ENCODE measurements at regions not wholly inside any gene's neighbourhood (a gene's known extent, or its start where the extent isn't known, plus 50 kb on each side); places are given as distances from the start of the nearest gene placed in this dataset.

DNA sequence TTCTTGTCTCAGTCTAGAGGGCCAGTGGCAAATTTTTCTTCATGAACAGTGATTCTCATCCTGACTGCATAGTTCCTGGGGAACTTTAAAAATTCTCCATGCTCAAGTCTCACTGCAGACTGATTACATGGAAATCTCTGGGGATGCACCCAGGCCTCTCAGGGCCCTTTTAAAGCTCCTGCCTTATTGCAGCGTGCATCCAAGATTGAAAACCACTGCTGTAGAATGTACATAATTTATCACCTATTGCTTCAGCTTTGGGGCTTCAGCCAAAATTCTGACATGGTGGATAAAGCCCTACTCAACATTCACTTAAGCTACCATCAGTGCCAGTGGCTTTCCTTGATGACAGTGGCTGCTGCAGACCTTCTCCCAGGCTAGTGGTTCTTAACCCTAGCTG is 143.8 kb downstream of the BTBD3 start:
- Histone ChIP-seq H2AFZ (no peak overlapping the region), H3K9ac (no peak overlapping the region), H3K9me3 (ENCODE audit: control insufficient read depth, low read length) (no peaks in the 10 kb centered on the region), H3K27ac (no peak overlapping the region), H3K4me3 (ENCODE audit: low read depth, low read length) (no peak overlapping the region), H3K27me3 (ENCODE audit: control insufficient read depth, insufficient read depth, low read length) (no peaks in the 10 kb centered on the region), H3K79me2 (no peaks in the 10 kb centered on the region), H3K36me3 (ENCODE audit: control insufficient read depth, insufficient read depth, low read length) (no peaks in the 10 kb centered on the region), H3K4me1 (no peaks in the 10 kb centered on the region), H3K4me2 (ENCODE audit: low read length) (no peak overlapping the region)
- TF ChIP-seq, protein P1, sequence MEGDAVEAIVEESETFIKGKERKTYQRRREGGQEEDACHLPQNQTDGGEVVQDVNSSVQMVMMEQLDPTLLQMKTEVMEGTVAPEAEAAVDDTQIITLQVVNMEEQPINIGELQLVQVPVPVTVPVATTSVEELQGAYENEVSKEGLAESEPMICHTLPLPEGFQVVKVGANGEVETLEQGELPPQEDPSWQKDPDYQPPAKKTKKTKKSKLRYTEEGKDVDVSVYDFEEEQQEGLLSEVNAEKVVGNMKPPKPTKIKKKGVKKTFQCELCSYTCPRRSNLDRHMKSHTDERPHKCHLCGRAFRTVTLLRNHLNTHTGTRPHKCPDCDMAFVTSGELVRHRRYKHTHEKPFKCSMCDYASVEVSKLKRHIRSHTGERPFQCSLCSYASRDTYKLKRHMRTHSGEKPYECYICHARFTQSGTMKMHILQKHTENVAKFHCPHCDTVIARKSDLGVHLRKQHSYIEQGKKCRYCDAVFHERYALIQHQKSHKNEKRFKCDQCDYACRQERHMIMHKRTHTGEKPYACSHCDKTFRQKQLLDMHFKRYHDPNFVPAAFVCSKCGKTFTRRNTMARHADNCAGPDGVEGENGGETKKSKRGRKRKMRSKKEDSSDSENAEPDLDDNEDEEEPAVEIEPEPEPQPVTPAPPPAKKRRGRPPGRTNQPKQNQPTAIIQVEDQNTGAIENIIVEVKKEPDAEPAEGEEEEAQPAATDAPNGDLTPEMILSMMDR (IDR thresholded peaks at IDR 0.05) = no peak

DNA sequence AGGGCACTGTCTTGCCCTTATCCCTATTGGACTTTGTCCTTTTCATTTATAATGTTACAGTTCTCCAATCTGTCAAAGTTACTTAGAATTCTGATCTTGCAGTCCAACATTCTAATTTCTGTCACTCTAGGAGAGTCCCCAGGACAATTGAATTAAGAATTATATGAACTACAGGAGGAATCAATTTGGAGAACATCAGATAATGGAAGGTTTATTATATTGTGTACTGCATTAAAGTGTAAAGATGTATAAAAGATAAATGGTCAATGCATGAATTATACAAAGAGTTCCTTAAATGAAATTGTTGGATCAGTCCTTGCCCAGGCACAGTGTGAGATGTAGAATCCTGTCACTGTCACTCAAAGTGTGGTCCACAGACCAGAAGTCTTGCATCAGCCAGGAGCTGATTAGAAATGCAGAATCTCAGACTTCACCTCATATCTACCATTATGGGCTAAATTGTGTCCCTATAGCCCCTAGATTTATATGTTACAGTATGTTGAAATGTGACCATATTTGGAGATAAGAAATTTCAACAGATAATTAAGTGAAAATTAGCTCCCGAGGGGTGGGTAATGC is 145.5 kb downstream of the BTBD3 start:
- Histone ChIP-seq H3K27ac (no peak overlapping the region), H3K27me3 (ENCODE audit: control insufficient read depth, insufficient read depth, low read length) (no peaks in the 10 kb centered on the region)
- TF ChIP-seq, protein P1 (IDR thresholded peaks at IDR 0.05) = no peak

DNA sequence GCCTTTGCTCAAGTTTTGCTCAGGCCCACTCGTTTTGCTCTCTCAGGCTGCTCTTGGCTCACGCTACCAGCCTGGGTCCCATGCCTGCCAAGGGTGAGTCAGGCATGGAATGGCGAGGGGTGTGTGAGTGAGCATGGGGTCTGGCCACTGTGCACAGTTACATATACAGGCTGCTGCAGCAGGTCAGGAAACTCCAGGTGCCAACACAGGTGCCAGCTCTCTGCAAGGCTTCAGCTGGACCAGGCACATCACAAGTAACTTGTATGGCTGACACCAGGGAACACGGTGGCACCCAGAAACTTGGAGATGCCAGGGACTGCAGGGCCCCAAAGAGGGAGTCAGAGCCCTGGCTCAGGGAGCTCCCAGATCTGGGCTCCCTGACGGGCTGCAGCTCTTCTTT is 146.8 kb downstream of the BTBD3 start:
- H2AFZ ChIP-seq = no peak overlapping the region
- H3K79me2 ChIP-seq = no peaks in the 10 kb centered on the region
- H3K36me3 ChIP-seq (ENCODE audit: control insufficient read depth, insufficient read depth, low read length) = no peaks in the 10 kb centered on the region
- H3K4me2 ChIP-seq (ENCODE audit: low read length) = no peak overlapping the region
- no peak overlapping the region for H3K27ac ChIP-seq
- no peak overlapping the region for H3K4me3 ChIP-seq (ENCODE audit: low read depth, low read length)
- H3K27me3 ChIP-seq (ENCODE audit: control insufficient read depth, insufficient read depth, low read length) = no peaks in the 10 kb centered on the region
- TF ChIP-seq, protein P1 (IDR thresholded peaks at IDR 0.05) = no peak
- no peak overlapping the region for H3K9ac ChIP-seq
- no peaks in the 10 kb centered on the region for H3K4me1 ChIP-seq
- no peaks in the 10 kb centered on the region for H3K9me3 ChIP-seq (ENCODE audit: control insufficient read depth, low read length)

More for the DNA sequence above, 145.5 kb downstream of the BTBD3 start:
- Histone ChIP-seq H3K4me3 (ENCODE audit: low read depth, low read length) (no peak overlapping the region), H3K79me2 (no peaks in the 10 kb centered on the region), H3K36me3 (ENCODE audit: control insufficient read depth, insufficient read depth, low read length) (no peaks in the 10 kb centered on the region), H3K9ac (no peak overlapping the region), H2AFZ (no peak overlapping the region), H3K4me2 (ENCODE audit: low read length) (no peak overlapping the region), H3K4me1 (no peaks in the 10 kb centered on the region), H3K9me3 (ENCODE audit: control insufficient read depth, low read length) (no peaks in the 10 kb centered on the region)

DNA sequence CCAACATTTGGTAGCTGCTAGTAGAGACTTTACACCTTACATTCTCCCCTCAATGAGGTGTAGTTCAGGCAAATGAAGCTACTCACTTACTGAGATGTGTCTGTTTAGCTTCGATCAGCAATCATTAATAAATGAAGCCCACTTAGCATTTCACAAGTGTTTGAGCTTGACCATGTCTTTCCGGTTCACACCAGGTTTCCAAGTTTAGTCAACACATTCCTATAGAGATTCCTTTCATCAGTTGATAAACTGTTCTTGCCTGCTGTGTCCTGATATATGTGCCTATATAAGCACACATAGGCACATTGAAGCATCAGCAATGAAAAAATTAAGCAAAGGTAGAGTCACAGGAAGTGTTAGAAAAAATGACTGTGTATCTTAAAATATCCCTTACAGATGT is 150.0 kb downstream of the BTBD3 start:
- H3K4me1 ChIP-seq = no peaks in the 10 kb centered on the region
- no peak overlapping the region for H2AFZ ChIP-seq
- no peaks in the 10 kb centered on the region for H3K9me3 ChIP-seq (ENCODE audit: control insufficient read depth, low read length)
- H3K27ac ChIP-seq = no peak overlapping the region
- no peaks in the 10 kb centered on the region for H3K27me3 ChIP-seq (ENCODE audit: control insufficient read depth, insufficient read depth, low read length)
- H3K36me3 ChIP-seq (ENCODE audit: control insufficient read depth, insufficient read depth, low read length) = no peaks in the 10 kb centered on the region
- H3K4me2 ChIP-seq (ENCODE audit: low read length) = no peak overlapping the region
- H3K4me3 ChIP-seq (ENCODE audit: low read depth, low read length) = no peak overlapping the region
- TF ChIP-seq, protein P1 (IDR thresholded peaks at IDR 0.05) = no peak
- H3K9ac ChIP-seq = no peak overlapping the region
- no peaks in the 10 kb centered on the region for H3K79me2 ChIP-seq

DNA sequence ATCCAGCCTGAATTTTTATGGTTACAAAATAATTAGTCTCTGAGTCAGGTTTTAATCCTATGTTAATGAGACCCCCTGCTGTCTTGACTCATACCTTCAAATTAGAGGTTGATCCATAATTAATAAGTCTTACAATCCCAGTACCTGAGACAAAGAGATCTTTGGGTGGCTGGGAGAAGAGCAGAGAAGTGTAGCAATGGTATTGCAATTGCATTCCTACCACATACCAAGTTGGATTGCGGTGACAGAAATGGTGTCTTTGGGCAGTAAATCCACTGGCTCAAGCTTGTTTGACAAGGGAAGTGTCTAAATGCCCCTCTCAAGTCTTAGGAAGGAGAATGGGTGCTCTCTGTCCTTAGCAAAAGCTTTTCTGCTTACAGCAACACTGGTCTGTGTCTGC is 150.4 kb downstream of the BTBD3 start:
- no peak overlapping the region for H3K4me2 ChIP-seq (ENCODE audit: low read length)
- no peaks in the 10 kb centered on the region for H3K4me1 ChIP-seq
- H3K36me3 ChIP-seq (ENCODE audit: control insufficient read depth, insufficient read depth, low read length) = no peaks in the 10 kb centered on the region
- H3K9me3 ChIP-seq (ENCODE audit: control insufficient read depth, low read length) = no peaks in the 10 kb centered on the region
- H3K4me3 ChIP-seq (ENCODE audit: low read depth, low read length) = no peak overlapping the region
- no peak overlapping the region for H2AFZ ChIP-seq
- no peak overlapping the region for H3K27ac ChIP-seq
- H3K27me3 ChIP-seq (ENCODE audit: control insufficient read depth, insufficient read depth, low read length) = no peaks in the 10 kb centered on the region
- H3K9ac ChIP-seq = no peak overlapping the region
- no peaks in the 10 kb centered on the region for H3K79me2 ChIP-seq
- TF ChIP-seq, protein P1 (IDR thresholded peaks at IDR 0.05) = no peak
